OCI-M2 (cell line): ENCODE measurements at regions not wholly inside any gene's neighbourhood (a gene's known extent, or its start where the extent isn't known, plus 50 kb on each side); places are given as distances from the start of the nearest gene placed in this dataset.
"Not testable (repeated sequence)": the region's sequence is repeated elsewhere in the genome, so short reads cannot be mapped to it uniquely, and the experiment has no call there.

Experiments used
- DNase-seq: peaks from one replicate; lab custom pipeline; 2025; ENCODE audit not compliant: unreplicated experiment; lab: John Stamatoyannopoulos, UW

- no peak for DNase-seq
Measured at GRCh38 chr12:126212824-126213223, 1147.6 kb downstream of the AACS start.

GRCh38 chr12:126218697-126219096, 1153.5 kb downstream of the AACS start:
- DNase-seq: no peak

DNA sequence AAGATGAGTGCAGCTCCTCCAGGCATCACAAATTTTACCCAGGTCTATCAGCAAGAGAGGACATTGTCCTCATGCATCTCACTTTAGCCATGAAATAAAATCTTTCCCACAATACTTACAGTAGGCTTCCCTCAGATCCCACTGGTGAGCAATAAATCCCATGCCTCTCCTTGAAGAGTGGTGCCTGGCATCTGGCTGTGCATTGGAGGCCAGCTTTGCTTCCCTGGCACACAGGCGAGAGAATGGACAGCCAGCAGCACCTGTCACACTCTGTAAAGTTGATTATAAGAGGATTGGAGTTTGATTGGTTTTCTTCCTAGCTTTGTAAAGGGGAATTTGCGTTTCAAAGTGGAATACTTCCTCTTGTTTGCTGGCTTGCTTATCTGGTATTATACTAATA, 1153.9 kb downstream of the AACS start:
- DNase-seq: no peak

DNA sequence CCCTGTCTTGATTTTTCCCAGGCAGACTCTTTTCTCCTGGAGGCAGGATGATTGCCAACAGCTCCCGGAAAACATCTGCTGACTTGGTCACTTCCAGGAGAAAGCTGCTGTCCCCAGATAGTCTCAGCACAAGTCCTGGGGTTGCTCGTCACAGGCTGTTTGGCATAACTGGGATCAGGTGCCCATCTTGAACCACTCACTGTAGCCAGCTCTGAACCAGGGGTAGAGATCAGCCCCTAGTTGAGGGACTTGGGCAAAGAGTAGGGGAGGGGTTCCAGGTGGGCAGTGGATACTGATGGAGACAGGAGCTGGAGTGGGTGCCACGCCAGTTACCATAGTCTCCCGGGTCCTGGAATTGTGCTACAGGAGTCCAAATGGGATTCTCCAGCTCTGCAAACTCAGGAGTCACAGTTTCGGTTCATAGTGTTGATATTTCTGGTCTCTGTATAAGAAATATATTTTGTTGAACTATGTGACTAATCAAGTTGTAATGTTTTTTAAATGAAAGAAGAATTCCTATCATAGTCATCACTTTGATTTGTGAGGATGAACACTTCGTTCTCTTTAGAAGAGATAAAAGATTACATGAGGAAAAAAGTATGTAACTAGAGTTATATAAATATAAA, 1154.5 kb downstream of the AACS start:
- DNase-seq: no peak

DNA sequence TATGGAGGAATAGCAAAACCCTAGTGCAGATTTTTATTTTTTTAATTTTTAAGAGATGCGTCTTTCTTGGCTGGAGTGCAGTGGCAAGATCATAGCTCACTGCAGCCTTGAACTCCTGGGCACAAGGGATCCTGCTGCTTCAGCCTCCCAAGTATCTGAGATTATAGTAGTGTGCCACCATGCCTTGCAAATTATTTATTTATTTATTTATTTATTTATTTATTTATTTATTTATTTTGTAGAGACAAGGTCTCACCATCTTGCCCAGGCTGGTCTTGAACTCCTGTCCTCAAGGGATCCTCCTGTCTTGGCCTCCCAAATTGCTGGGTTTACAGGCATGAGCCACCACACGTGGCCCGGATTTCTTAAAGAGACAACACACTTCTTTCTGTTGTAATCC, 1158.8 kb downstream of the AACS start:
- no peak for DNase-seq

GRCh38 chr12:126228936-126229335, 1163.7 kb downstream of the AACS start:
- DNase-seq: no peak

- no peak for DNase-seq
Measured at GRCh38 chr12:126232711-126233110, 1167.5 kb downstream of the AACS start.

DNA sequence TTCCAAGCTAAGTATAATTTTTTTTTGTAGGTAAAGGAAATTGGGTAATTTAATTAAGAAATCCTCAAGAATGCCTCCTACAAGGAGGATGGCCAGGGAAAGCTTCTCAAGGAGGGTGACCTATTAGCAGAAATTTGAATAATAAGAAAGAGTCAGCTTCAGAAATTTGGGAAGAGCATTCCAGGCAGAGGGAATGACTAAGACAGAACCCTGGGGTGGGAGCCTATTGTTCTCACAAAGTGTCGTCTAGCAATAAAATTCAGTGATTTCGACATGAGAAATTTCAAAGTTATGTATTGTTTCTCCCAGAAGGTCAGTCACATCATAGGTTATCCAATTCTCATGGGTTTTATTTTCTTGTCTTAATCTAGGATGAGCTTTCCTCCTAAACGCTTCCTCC, 1168.4 kb downstream of the AACS start:
- DNase-seq: no peak

- no peak for DNase-seq
Measured at GRCh38 chr12:126243814-126244440, 1178.7 kb downstream of the AACS start.

DNA sequence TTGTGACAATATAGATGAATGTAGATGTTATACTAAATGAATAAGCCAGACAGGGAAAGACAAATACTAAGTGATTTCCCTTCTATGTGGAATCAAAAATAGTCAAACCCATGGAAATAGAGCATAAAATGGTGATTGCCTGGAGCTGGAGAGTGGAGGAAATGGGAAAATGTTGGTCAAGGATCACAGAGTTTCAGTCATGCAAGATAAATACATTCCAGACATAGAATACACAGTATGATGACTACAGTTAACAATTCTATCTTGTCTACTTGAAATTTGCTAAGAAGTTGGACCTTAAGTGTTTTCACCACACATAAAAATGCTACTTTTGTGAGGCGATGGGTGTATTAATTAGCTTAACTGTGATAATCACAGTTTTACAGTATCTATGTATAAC, 1182.7 kb downstream of the AACS start:
- no peak for DNase-seq

GRCh38 chr12:126248871-126249403, 1183.7 kb downstream of the AACS start:
- no peak for DNase-seq

- no peak for DNase-seq
Measured at GRCh38 chr12:126258190-126258589, 1193.0 kb downstream of the AACS start.

- DNase-seq: no peak
Measured at GRCh38 chr12:126262829-126263228, 1197.6 kb downstream of the AACS start.

GRCh38 chr12:126268222-126268621, 1203.0 kb downstream of the AACS start:
- DNase-seq: no peak

GRCh38 chr12:126271159-126271558, 1205.9 kb downstream of the AACS start:
- DNase-seq: no peak

- DNase-seq: no peak
Measured at GRCh38 chr12:126282691-126283090, 1217.5 kb downstream of the AACS start.

DNA sequence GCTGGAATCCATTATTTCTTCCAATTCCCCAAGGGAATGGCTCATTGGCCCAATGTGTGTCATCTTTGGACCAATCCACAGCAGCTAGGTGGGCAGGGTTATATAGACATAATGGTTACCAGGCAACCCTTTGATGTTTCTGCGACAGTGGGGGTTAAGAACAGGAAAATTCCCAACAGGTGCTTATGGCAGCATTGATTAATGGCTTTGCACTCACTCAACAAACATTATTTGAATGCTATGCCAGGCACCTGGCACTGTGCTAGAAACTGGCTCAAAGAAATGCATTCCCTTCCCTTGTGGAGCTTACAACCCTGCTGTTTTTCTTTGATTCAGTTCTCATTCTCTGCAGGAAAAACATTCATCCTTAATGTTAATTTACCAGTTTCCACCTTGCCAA, 1221.0 kb downstream of the AACS start:
- no peak for DNase-seq

- no peak for DNase-seq
Measured at GRCh38 chr12:126290456-126290855, 1225.2 kb downstream of the AACS start.

DNA sequence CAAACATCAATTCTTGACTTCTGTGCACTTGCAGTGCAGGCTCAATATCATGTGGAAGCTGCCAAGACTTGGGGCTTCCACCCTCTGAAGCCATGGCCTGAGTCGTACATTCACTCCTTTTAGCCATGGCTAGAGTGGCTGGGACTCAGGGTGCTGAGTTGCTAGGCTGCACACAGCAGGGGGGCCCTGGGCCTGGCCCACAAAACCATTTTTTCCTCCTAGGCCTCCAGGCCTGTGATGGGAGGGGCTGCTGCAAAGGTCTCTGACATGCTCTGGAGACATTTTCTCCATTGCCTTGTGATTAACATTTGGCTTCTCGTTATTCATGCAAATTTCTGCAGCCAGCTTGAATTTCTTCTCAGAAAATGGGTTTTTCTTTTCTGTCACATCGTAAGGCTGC, 1226.8 kb downstream of the AACS start:
- not testable (repeated sequence) for DNase-seq

- no peak for DNase-seq
Measured at GRCh38 chr12:126295652-126296051, 1230.4 kb downstream of the AACS start.

GRCh38 chr12:126309278-126309677, 1244.0 kb downstream of the AACS start:
- no peak for DNase-seq

DNA sequence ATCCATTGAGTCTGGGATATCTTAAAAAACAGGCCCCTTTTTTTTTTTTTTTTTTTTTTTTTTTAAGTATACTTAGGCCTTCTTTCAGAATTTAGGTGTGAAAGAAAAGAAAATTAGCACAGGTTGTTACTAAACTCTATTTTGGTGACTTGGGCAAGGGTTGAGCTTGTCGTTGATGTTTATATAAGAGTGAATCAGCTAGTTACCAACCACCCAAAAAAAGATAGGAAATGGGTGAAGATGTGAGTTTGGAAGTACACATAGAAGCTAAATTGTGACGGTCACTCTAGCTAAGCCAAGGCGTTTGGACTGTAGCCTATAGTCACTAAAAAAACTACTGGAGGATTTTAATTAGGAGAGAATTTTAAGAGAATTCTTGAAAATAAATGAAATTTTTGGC, 1247.2 kb downstream of the AACS start:
- no peak for DNase-seq

- DNase-seq: no peak
Measured at GRCh38 chr12:126316411-126316810, 1251.2 kb downstream of the AACS start.
